ENCODE measurements at regions not wholly inside any gene's neighbourhood (a gene's known extent, or its start where the extent isn't known, plus 50 kb on each side); places are given as distances from the start of the nearest gene placed in this dataset.
A peak's percentile ranks its signal among the peaks of the same experiment; 100 is the strongest.

DNA sequence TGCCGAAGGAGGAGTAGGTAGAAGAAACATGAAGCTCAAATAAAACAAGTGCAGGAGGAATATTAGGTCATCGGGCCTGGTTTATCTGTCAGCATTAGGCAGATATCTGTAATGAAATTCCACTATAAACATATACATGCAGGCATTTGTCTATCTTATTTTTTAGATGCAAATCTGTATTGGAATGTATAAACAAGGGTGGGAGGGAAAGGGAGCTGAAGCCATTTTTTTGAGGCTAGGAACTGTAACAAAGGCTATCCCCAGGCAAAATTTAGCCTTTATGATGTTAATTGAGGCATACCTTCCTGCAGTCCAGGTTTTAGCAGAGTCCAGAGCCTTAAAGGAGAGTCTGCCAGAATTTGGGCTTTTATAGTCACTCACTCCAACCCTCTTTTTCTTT is 72.5 kb downstream of the PHLDA1 start:
- Mint-ChIP-seq H3K4me1 (peaks cover 43% of the 10 kb centered on the region), H3K27me3 (ENCODE audit: insufficient read depth, low read depth, poor library complexity) (peaks cover 6% of the 10 kb centered on the region), H3K27ac (peak overlapping the region; percentile 97), H3K36me3 (ENCODE audit: low read depth) (no peaks in the 10 kb centered on the region), H3K9me3 (no peaks in the 10 kb centered on the region), H3K4me3 (peak overlapping the region; percentile 47)
- Histone ChIP-seq H2AFZ (no peak overlapping the region), H3F3A (replicated peaks; ENCODE audit: low read depth) (0 out of 2 replicates have a peak, but pooled peaks cover 5% of the 10 kb centered on the region), H3K36me3 (ENCODE audit: insufficient read depth) (no peaks in the 10 kb centered on the region), H3K4me2 (peak overlapping the region; percentile 52), H3K4me1 (ENCODE audit: insufficient read depth) (peaks cover 34% of the 10 kb centered on the region), H3K27ac (ENCODE audit: low read depth) (peak overlapping the region; percentile 91), H3K4me3 (0 out of 2 replicates have a peak overlapping the region, but pooled peaks have one; percentile 2), H3K79me2 (replicated peaks; ENCODE audit: insufficient read depth) (no peaks in the 10 kb centered on the region), H3K9me2 (ENCODE audit: insufficient read depth) (no peaks in the 10 kb centered on the region), H4K20me1 (replicated peaks; ENCODE audit: insufficient read depth) (no peaks in the 10 kb centered on the region), H3K27me3 (ENCODE audit: insufficient read depth) (no peaks in the 10 kb centered on the region)
- TF ChIP-seq JUNB (IDR thresholded peaks at IDR 0.05; ENCODE audit: unreplicated experiment), result no peak
- TF ChIP-seq, protein P1, sequence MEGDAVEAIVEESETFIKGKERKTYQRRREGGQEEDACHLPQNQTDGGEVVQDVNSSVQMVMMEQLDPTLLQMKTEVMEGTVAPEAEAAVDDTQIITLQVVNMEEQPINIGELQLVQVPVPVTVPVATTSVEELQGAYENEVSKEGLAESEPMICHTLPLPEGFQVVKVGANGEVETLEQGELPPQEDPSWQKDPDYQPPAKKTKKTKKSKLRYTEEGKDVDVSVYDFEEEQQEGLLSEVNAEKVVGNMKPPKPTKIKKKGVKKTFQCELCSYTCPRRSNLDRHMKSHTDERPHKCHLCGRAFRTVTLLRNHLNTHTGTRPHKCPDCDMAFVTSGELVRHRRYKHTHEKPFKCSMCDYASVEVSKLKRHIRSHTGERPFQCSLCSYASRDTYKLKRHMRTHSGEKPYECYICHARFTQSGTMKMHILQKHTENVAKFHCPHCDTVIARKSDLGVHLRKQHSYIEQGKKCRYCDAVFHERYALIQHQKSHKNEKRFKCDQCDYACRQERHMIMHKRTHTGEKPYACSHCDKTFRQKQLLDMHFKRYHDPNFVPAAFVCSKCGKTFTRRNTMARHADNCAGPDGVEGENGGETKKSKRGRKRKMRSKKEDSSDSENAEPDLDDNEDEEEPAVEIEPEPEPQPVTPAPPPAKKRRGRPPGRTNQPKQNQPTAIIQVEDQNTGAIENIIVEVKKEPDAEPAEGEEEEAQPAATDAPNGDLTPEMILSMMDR (conservative IDR thresholded peaks at IDR 0.05; ENCODE audit: low read depth in 2 of 2), result no peak
- no peak for TF ChIP-seq CREB1 (CRISPR knock-in tag; IDR thresholded peaks at IDR 0.05; ENCODE audit: low read depth)
- TF ChIP-seq ZNF114 (CRISPR knock-in tag; IDR thresholded peaks at IDR 0.05), result no peak
- TF ChIP-seq, protein P2, sequence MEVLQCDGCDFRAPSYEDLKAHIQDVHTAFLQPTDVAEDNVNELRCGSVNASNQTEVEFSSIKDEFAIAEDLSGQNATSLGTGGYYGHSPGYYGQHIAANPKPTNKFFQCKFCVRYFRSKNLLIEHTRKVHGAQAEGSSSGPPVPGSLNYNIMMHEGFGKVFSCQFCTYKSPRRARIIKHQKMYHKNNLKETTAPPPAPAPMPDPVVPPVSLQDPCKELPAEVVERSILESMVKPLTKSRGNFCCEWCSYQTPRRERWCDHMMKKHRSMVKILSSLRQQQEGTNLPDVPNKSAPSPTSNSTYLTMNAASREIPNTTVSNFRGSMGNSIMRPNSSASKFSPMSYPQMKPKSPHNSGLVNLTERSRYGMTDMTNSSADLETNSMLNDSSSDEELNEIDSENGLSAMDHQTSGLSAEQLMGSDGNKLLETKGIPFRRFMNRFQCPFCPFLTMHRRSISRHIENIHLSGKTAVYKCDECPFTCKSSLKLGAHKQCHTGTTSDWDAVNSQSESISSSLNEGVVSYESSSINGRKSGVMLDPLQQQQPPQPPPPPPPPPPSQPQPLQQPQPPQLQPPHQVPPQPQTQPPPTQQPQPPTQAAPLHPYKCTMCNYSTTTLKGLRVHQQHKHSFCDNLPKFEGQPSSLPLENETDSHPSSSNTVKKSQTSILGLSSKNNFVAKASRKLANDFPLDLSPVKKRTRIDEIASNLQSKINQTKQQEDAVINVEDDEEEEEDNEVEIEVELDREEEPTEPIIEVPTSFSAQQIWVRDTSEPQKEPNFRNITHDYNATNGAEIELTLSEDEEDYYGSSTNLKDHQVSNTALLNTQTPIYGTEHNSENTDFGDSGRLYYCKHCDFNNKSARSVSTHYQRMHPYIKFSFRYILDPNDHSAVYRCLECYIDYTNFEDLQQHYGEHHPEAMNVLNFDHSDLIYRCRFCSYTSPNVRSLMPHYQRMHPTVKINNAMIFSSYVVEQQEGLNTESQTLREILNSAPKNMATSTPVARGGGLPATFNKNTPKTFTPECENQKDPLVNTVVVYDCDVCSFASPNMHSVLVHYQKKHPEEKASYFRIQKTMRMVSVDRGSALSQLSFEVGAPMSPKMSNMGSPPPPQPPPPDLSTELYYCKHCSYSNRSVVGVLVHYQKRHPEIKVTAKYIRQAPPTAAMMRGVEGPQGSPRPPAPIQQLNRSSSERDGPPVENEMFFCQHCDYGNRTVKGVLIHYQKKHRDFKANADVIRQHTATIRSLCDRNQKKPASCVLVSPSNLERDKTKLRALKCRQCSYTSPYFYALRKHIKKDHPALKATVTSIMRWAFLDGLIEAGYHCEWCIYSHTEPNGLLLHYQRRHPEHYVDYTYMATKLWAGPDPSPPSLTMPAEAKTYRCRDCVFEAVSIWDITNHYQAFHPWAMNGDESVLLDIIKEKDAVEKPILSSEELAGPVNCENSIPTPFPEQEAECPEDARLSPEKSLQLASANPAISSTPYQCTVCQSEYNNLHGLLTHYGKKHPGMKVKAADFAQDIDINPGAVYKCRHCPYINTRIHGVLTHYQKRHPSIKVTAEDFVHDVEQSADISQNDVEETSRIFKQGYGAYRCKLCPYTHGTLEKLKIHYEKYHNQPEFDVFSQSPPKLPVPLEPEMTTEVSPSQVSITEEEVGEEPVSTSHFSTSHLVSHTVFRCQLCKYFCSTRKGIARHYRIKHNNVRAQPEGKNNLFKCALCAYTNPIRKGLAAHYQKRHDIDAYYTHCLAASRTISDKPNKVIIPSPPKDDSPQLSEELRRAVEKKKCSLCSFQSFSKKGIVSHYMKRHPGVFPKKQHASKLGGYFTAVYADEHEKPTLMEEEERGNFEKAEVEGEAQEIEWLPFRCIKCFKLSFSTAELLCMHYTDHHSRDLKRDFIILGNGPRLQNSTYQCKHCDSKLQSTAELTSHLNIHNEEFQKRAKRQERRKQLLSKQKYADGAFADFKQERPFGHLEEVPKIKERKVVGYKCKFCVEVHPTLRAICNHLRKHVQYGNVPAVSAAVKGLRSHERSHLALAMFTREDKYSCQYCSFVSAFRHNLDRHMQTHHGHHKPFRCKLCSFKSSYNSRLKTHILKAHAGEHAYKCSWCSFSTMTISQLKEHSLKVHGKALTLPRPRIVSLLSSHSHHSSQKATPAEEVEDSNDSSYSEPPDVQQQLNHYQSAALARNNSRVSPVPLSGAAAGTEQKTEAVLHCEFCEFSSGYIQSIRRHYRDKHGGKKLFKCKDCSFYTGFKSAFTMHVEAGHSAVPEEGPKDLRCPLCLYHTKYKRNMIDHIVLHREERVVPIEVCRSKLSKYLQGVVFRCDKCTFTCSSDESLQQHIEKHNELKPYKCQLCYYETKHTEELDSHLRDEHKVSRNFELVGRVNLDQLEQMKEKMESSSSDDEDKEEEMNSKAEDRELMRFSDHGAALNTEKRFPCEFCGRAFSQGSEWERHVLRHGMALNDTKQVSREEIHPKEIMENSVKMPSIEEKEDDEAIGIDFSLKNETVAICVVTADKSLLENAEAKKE (CRISPR knock-in tag; IDR thresholded peaks at IDR 0.05), result no peak
- 0 out of 2 replicates have a peak, but pooled peaks have one; percentile 10 for TF ChIP-seq NANOG (IDR thresholded peaks at IDR 0.05; ENCODE audit: borderline replicate concordance)
- TF ChIP-seq, protein P3, sequence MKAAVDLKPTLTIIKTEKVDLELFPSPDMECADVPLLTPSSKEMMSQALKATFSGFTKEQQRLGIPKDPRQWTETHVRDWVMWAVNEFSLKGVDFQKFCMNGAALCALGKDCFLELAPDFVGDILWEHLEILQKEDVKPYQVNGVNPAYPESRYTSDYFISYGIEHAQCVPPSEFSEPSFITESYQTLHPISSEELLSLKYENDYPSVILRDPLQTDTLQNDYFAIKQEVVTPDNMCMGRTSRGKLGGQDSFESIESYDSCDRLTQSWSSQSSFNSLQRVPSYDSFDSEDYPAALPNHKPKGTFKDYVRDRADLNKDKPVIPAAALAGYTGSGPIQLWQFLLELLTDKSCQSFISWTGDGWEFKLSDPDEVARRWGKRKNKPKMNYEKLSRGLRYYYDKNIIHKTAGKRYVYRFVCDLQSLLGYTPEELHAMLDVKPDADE (IDR thresholded peaks at IDR 0.05), result no peak
- TF ChIP-seq POLR2AphosphoS5 (IDR thresholded peaks at IDR 0.05; ENCODE audit: low read depth), result no peak
- peak; percentile 87 for DNase-seq (ENCODE audit: low spot score)
- ATAC-seq, result peak; percentile 84

All from GM23338 (cell line).